Panc1 (cell line): ENCODE measurements at regions not wholly inside any gene's neighbourhood (a gene's known extent, or its start where the extent isn't known, plus 50 kb on each side); places are given as distances from the start of the nearest gene placed in this dataset.

ENCODE experiments used
- ATAC-seq: fragments of 200-7000 bp; cut with Tn5 transposase; 2 replicates; pipeline ENCODE4 v1.9.1; 2020; ENCODE audit warnings: mild to moderate bottlenecking, moderate library complexity
- BruUV-seq: library from RNA; stranded (reverse); fragments of 400-500 nt; replicated peaks from 2 replicates; lab custom pipeline; 2021; lab: Mats Ljungman, UMichigan
- CTCF ChIA-PET: fragments of 300-600 bp; sonication (Branson Sonifier 250); formaldehyde crosslinking; loops from one replicate; lab custom pipeline; 2022; ENCODE audit warnings: antibody characterized with exemption; lab: Charles Lee
- POLR2A ChIA-PET: fragments of 300-600 bp; sonication (Branson Sonifier 250); formaldehyde crosslinking; loops from one replicate; lab custom pipeline; 2022; ENCODE audit warnings: antibody characterized with exemption; lab: Charles Lee
- DNase-seq: peaks from one replicate; pipeline ENCODE4 v3.0.0-alpha.2; 2010; ENCODE audit warnings: low read depth, low spot score
- H3K27ac ChIP-seq: 2 replicates; pipeline ENCODE4 v1.5.1; 2011; ENCODE audit warnings: mild to moderate bottlenecking, low read length, inconsistent platforms
- H3K27me3 ChIP-seq: fragments of 200-500 bp; sonication (Bioruptor generic); 2 replicates; pipeline ENCODE4 v1.6.0; 2014; ENCODE audit warnings: low read length, inconsistent platforms; ENCODE audit not compliant: control insufficient read depth, insufficient read depth
- H3K36me3 ChIP-seq: fragments of 200-500 bp; sonication (Bioruptor generic); 2 replicates; pipeline ENCODE4 v1.5.1; 2014; ENCODE audit warnings: inconsistent platforms, mild to moderate bottlenecking, low read length, moderate library complexity; ENCODE audit not compliant: control insufficient read depth, insufficient read depth
- H3K4me1 ChIP-seq: 2 replicates; pipeline ENCODE4 v1.5.1; 2011; ENCODE audit warnings: inconsistent platforms, mild to moderate bottlenecking, low read length, moderate library complexity; ENCODE audit not compliant: control insufficient read depth, insufficient read depth
- H3K4me3 ChIP-seq, 2 experiments: 2 replicates each; pipeline ENCODE4 v1.5.1; 2011 to 2012; ENCODE audit warnings: low read depth in 2 of 2, low read length in 2 of 2, mild to moderate bottlenecking in 2 of 2, inconsistent platforms in 1 of 2, moderate library complexity in 1 of 2
- H3K9me3 ChIP-seq: fragments of 200-500 bp; sonication (Bioruptor generic); 2 replicates; pipeline ENCODE4 v1.5.1; 2014; ENCODE audit warnings: low read depth, mild to moderate bottlenecking, inconsistent platforms, low read length, moderate library complexity; ENCODE audit not compliant: control insufficient read depth, insufficient read depth
- POLR2AphosphoS5 ChIP-seq: IDR thresholded peaks from 2 replicates; pipeline ENCODE4 v1.6.1; 2012; ENCODE audit warnings: mild to moderate bottlenecking, low read depth, low read length, moderate library complexity
- SIN3A ChIP-seq: IDR thresholded peaks from 2 replicates; pipeline ENCODE4 v1.6.1; 2012; ENCODE audit warnings: low read depth, mild to moderate bottlenecking, low read length, moderate library complexity, borderline replicate concordance; ENCODE audit not compliant: insufficient read depth
- TCF7L2 ChIP-seq: IDR thresholded peaks from 2 replicates; pipeline ENCODE4 v1.6.1; 2011; ENCODE audit warnings: mild to moderate bottlenecking, low read depth, low read length, inconsistent platforms
- in situ Hi-C: cut with HindIII; loops from 2 replicates; pipeline ENCODE4 v1.10.0; 2016; ENCODE audit warnings: low sequenced_read_pairs, low pct_unique_long_range_greater_than_20kb
- intact Hi-C: fragments of 100-400 bp; cut with micrococcal nuclease; formaldehyde crosslinking; loops from one replicate; pipeline ENCODE4 v1.10.0; 2022; ENCODE audit not compliant: unreplicated experiment
- TF ChIP-seq, protein P1 (sequence below), 2 experiments: IDR thresholded peaks; 2 replicates each; pipeline ENCODE4 v1.6.1; 2011 to 2012; ENCODE audit warnings: low read depth in 2 of 2, control low read depth in 1 of 2, low read length in 1 of 2, mild to moderate bottlenecking in 1 of 2, moderate library complexity in 1 of 2; ENCODE audit not compliant: insufficient read depth in 1 of 2
- TF ChIP-seq, protein P2 (sequence below): fragments of 450-650 bp; IDR thresholded peaks from 2 replicates; pipeline ENCODE4 v1.5.1; 2017; ENCODE audit warnings: mild to moderate bottlenecking

DNA sequence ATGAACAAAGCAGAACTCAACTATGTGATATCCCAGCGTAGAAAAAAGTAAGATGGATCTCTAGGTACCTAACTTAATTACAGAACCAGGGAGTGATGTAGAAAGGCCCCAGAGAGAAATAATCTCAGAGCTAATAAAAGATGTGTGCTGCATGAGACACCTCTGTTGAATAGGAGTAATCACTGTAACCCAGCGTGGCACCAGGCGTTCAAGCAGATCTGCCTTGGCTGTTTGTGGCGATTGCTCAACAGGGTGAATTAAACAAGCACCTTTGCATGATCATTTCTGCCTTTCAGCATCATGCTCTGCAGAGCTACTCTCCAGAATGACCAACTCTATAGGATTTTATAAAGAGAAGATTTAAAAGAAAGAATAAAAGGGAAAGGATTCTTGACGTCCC is 81.7 kb upstream of the KCNIP4 start:
- ChIA-PET POLR2A (no interaction called here), CTCF (no interaction called here)
- no TSS peak for BruUV-seq
- TF ChIP-seq TCF7L2 (no peak), SIN3A (no peak), POLR2AphosphoS5 (no peak)
- TF ChIP-seq, protein P1, sequence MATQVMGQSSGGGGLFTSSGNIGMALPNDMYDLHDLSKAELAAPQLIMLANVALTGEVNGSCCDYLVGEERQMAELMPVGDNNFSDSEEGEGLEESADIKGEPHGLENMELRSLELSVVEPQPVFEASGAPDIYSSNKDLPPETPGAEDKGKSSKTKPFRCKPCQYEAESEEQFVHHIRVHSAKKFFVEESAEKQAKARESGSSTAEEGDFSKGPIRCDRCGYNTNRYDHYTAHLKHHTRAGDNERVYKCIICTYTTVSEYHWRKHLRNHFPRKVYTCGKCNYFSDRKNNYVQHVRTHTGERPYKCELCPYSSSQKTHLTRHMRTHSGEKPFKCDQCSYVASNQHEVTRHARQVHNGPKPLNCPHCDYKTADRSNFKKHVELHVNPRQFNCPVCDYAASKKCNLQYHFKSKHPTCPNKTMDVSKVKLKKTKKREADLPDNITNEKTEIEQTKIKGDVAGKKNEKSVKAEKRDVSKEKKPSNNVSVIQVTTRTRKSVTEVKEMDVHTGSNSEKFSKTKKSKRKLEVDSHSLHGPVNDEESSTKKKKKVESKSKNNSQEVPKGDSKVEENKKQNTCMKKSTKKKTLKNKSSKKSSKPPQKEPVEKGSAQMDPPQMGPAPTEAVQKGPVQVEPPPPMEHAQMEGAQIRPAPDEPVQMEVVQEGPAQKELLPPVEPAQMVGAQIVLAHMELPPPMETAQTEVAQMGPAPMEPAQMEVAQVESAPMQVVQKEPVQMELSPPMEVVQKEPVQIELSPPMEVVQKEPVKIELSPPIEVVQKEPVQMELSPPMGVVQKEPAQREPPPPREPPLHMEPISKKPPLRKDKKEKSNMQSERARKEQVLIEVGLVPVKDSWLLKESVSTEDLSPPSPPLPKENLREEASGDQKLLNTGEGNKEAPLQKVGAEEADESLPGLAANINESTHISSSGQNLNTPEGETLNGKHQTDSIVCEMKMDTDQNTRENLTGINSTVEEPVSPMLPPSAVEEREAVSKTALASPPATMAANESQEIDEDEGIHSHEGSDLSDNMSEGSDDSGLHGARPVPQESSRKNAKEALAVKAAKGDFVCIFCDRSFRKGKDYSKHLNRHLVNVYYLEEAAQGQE (IDR thresholded peaks at IDR 0.05; ENCODE audit: insufficient read depth in 1 of 2, low read depth in 2 of 2, low read length in 1 of 2), result no peak
- TF ChIP-seq, protein P2, sequence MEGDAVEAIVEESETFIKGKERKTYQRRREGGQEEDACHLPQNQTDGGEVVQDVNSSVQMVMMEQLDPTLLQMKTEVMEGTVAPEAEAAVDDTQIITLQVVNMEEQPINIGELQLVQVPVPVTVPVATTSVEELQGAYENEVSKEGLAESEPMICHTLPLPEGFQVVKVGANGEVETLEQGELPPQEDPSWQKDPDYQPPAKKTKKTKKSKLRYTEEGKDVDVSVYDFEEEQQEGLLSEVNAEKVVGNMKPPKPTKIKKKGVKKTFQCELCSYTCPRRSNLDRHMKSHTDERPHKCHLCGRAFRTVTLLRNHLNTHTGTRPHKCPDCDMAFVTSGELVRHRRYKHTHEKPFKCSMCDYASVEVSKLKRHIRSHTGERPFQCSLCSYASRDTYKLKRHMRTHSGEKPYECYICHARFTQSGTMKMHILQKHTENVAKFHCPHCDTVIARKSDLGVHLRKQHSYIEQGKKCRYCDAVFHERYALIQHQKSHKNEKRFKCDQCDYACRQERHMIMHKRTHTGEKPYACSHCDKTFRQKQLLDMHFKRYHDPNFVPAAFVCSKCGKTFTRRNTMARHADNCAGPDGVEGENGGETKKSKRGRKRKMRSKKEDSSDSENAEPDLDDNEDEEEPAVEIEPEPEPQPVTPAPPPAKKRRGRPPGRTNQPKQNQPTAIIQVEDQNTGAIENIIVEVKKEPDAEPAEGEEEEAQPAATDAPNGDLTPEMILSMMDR, result no peak
- H3K4me3 ChIP-seq, result no peak overlapping the region
- H3K9me3 ChIP-seq, result no peaks in the 10 kb centered on the region
- intact Hi-C loops, result no loop called here
- H3K27me3 ChIP-seq, result no peaks in the 10 kb centered on the region
- ATAC-seq, result no peak
- H3K27ac ChIP-seq, result no peak overlapping the region
- no peaks in the 10 kb centered on the region for H3K36me3 ChIP-seq
- in situ Hi-C loops, result no loop called here
- no peak for DNase-seq
- no peaks in the 10 kb centered on the region for H3K4me1 ChIP-seq

DNA sequence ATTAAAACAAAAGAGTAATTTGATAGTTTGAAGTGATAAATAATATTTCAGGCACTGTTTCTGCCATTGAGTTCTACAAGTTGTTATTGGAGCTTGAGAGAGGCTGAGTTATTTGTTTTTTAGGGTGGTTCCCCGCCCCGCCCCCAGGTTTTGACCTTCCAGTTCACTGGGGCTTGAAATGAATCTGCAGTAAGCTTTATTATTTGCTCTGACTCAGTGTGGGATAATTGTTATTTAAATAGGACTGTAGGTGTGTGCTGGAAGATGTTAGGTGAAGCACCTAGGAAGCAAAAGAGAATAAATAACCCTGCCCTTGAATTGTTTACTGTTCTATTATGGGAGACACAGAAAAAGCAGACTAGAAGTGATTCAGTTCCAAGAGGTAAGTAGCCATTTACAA is 81.2 kb upstream of the KCNIP4 start:
- H3K4me3 ChIP-seq, result no peak overlapping the region
- ATAC-seq (no peak), DNase-seq (no peak)
- ChIA-PET CTCF (no interaction called here), POLR2A (no interaction called here)
- intact Hi-C loops, result no loop called here
- in situ Hi-C loops, result no loop called here
- H3K36me3 ChIP-seq, result no peaks in the 10 kb centered on the region
- no peak overlapping the region for H3K27ac ChIP-seq
- no peaks in the 10 kb centered on the region for H3K27me3 ChIP-seq
- TF ChIP-seq, protein P2, result no peak
- no peak for TF ChIP-seq TCF7L2
- TF ChIP-seq, protein P1 (IDR thresholded peaks at IDR 0.05; ENCODE audit: insufficient read depth in 1 of 2, low read depth in 2 of 2, low read length in 1 of 2), result no peak
- BruUV-seq, result no TSS peak
- no peaks in the 10 kb centered on the region for H3K9me3 ChIP-seq
- no peaks in the 10 kb centered on the region for H3K4me1 ChIP-seq
